H1 (cell line): ENCODE measurements at regions not wholly inside any gene's neighbourhood (a gene's known extent, or its start where the extent isn't known, plus 50 kb on each side); places are given as distances from the start of the nearest gene placed in this dataset.

ENCODE experiments used
- CTCF ChIA-PET: fragments of 300-600 bp; sonication (Branson Sonifier 250); formaldehyde crosslinking; loops from one replicate; lab custom pipeline; 2021; ENCODE audit not compliant: partially characterized antibody; lab: Charles Lee
- POLR2A ChIA-PET: fragments of 300-600 bp; sonication (Branson Sonifier 250); formaldehyde crosslinking; loops from one replicate; lab custom pipeline; 2021; ENCODE audit warnings: inconsistent platforms; ENCODE audit not compliant: partially characterized antibody; lab: Charles Lee
- DNase-seq, 2 experiments: peaks; one replicate each; pipeline versions ENCODE4 v3.0.0 to v3.0.0-alpha.2; 2010 to 2022; ENCODE audit warnings: low spot score in 2 of 2, low read depth in 1 of 2, mixed read lengths in 1 of 2
- FAIRE-seq: peaks from 2 replicates; lab custom pipeline; 2011; peaks lifted over from hg19 to GRCh38; lab: Jason Lieb, UNC
- H2AFZ ChIP-seq: 2 replicates; pipeline ENCODE4 v1.8.1; 2012; ENCODE audit warnings: low read length, inconsistent platforms
- H2AK5ac ChIP-seq: 2 replicates; pipeline ENCODE4 v1.6.1; 2013; ENCODE audit warnings: low read depth, low read length
- H2BK120ac ChIP-seq: replicated peaks from 2 replicates; pipeline ENCODE3; 2013; ENCODE audit warnings: low read depth, low read length, inconsistent platforms
- H2BK12ac ChIP-seq: 2 replicates; pipeline ENCODE4 v1.6.1; 2013; ENCODE audit warnings: low read depth, low read length
- H2BK15ac ChIP-seq: 2 replicates; pipeline ENCODE4 v1.6.1; 2013; ENCODE audit warnings: low read length
- H2BK20ac ChIP-seq: 2 replicates; pipeline ENCODE4 v1.6.1; 2013; ENCODE audit warnings: low read length
- H2BK5ac ChIP-seq: 2 replicates; pipeline ENCODE4 v1.6.1; 2013; ENCODE audit warnings: low read depth, low read length
- H3K14ac ChIP-seq: 2 replicates; pipeline ENCODE4 v1.6.1; 2013; ENCODE audit warnings: inconsistent platforms; ENCODE audit not compliant: insufficient read length
- H3K18ac ChIP-seq: 2 replicates; pipeline ENCODE4 v1.6.1; 2013; ENCODE audit warnings: low read length; ENCODE audit errors: extremely low read depth
- H3K23ac ChIP-seq: 2 replicates; pipeline ENCODE4 v1.6.1; 2013; ENCODE audit warnings: inconsistent platforms; ENCODE audit not compliant: insufficient read length
- H3K23me2 ChIP-seq: 2 replicates; pipeline ENCODE4 v1.6.1; 2013; ENCODE audit warnings: low read depth, low read length
- H3K27ac ChIP-seq: 2 replicates; pipeline ENCODE4 v1.6.1; 2011; ENCODE audit warnings: low read depth, low read length, inconsistent platforms
- H3K27me3 ChIP-seq, 4 experiments: replicated peaks in 1 of 4; 1 replicate in 1 of 4; 2 replicates in 3 of 4; pipeline versions ENCODE4 v1.6.1 to v1.8.1; 2011 to 2013; ENCODE audit warnings: low read length in 3 of 4, mild to moderate bottlenecking in 3 of 4, inconsistent platforms in 2 of 4, mixed read lengths in 2 of 4, moderate library complexity in 1 of 4; ENCODE audit not compliant: control insufficient read depth in 3 of 4, insufficient read depth in 3 of 4; ENCODE audit errors: extremely low read depth in 1 of 4
- H3K36me3 ChIP-seq, 4 experiments: 2 replicates each; pipeline versions ENCODE4 v1.6.1 to v1.8.1; 2011 to 2013; ENCODE audit warnings: mild to moderate bottlenecking in 4 of 4, low read length in 3 of 4, moderate library complexity in 2 of 4, control low read depth in 1 of 4, inconsistent platforms in 1 of 4; ENCODE audit not compliant: insufficient read depth in 4 of 4, control insufficient read depth in 2 of 4
- H3K4ac ChIP-seq: replicated peaks from 2 replicates; pipeline ENCODE3; 2013; ENCODE audit warnings: low read length, low read depth, mixed read lengths, inconsistent platforms; ENCODE audit not compliant: insufficient read length
- H3K4me1 ChIP-seq, 4 experiments: replicated peaks in 1 of 4; 1 replicate in 1 of 4; 2 replicates in 3 of 4; pipeline versions ENCODE4 v1.6.1 to v1.8.1; 2011 to 2013; ENCODE audit warnings: low read length in 3 of 4, inconsistent platforms in 2 of 4, mixed read lengths in 1 of 4; ENCODE audit not compliant: insufficient read depth in 4 of 4, control insufficient read depth in 3 of 4
- H3K4me2 ChIP-seq, 2 experiments: 2 replicates each; pipeline versions ENCODE4 v1.6.1 to v1.8.1; 2011 to 2013; ENCODE audit warnings: low read depth in 2 of 2, low read length in 2 of 2, control low read depth in 1 of 2, inconsistent platforms in 1 of 2, mild to moderate bottlenecking in 1 of 2; ENCODE audit not compliant: insufficient read depth in 1 of 2
- H3K4me3 ChIP-seq, 4 experiments: fragments of 200-600, 300-600 bp in 1 of 4; sonication (generic), shearing (Covaris generic), sonication (Bioruptor Twin) in 1 of 4; 2 replicates each; pipeline versions ENCODE4 v1.5.1 to v1.8.1; 2011 to 2016; ENCODE audit warnings: low read length in 4 of 4, low read depth in 3 of 4, control low read depth in 2 of 4, inconsistent platforms in 2 of 4, mild to moderate bottlenecking in 2 of 4, mixed read lengths in 1 of 4, moderate library complexity in 1 of 4; ENCODE audit not compliant: insufficient read depth in 2 of 4; ENCODE audit errors: extremely low read depth in 1 of 4
- H3K56ac ChIP-seq: replicated peaks from 2 replicates; pipeline ENCODE3; 2013; ENCODE audit warnings: low read depth, mild to moderate bottlenecking, mixed read lengths, low read length, inconsistent platforms; ENCODE audit not compliant: insufficient read length
- H3K79me1 ChIP-seq: 2 replicates; pipeline ENCODE4 v1.6.1; 2013; ENCODE audit warnings: low read depth, low read length, control low read depth
- H3K79me2 ChIP-seq, 2 experiments: 2 replicates each; pipeline versions ENCODE4 v1.6.1 to v1.8.1; 2012 to 2013; ENCODE audit warnings: low read length in 2 of 2, mild to moderate bottlenecking in 2 of 2, inconsistent platforms in 1 of 2; ENCODE audit not compliant: insufficient read depth in 2 of 2, control insufficient read depth in 1 of 2
- H3K9ac ChIP-seq, 4 experiments: replicated peaks in 1 of 4; 1 replicate in 1 of 4; 2 replicates in 3 of 4; pipeline versions ENCODE4 v1.6.1 to v1.8.1; 2011 to 2013; ENCODE audit warnings: low read depth in 3 of 4, low read length in 3 of 4, control low read depth in 2 of 4, mild to moderate bottlenecking in 2 of 4, moderate library complexity in 2 of 4, inconsistent platforms in 1 of 4; ENCODE audit errors: extremely low read depth in 1 of 4
- H3K9me3 ChIP-seq, 2 experiments: 2 replicates each; pipeline versions ENCODE4 v1.6.1 to v1.8.1; 2012 to 2013; ENCODE audit warnings: mild to moderate bottlenecking in 2 of 2, moderate library complexity in 2 of 2, control low read depth in 1 of 2, inconsistent platforms in 1 of 2, low read depth in 1 of 2, low read length in 1 of 2, mixed read lengths in 1 of 2; ENCODE audit not compliant: insufficient read depth in 2 of 2
- H4K20me1 ChIP-seq, 2 experiments: replicated peaks in 1 of 2; 2 replicates each; pipeline versions ENCODE3 to v1.8.1; 2011 to 2013; ENCODE audit warnings: inconsistent platforms in 2 of 2, low read length in 2 of 2, mild to moderate bottlenecking in 1 of 2; ENCODE audit not compliant: insufficient read depth in 2 of 2, control insufficient read depth in 1 of 2
- H4K5ac ChIP-seq: 2 replicates; pipeline ENCODE4 v1.6.1; 2013; ENCODE audit warnings: low read length, low read depth, mixed read lengths, inconsistent platforms; ENCODE audit not compliant: insufficient read length
- H4K8ac ChIP-seq: 2 replicates; pipeline ENCODE4 v1.8.0; 2013; ENCODE audit warnings: mild to moderate bottlenecking, moderate library complexity, low read length, inconsistent platforms; ENCODE audit not compliant: insufficient read depth; ENCODE audit errors: extremely low read depth
- H4K91ac ChIP-seq: replicated peaks from 2 replicates; pipeline ENCODE3; 2013; ENCODE audit warnings: low read length, mixed read lengths, inconsistent platforms; ENCODE audit not compliant: insufficient read length
- ATF2 ChIP-seq: IDR thresholded peaks from 2 replicates; pipeline ENCODE4 v1.6.1; 2012; ENCODE audit warnings: low read length, inconsistent platforms
- CTCF ChIP-seq, 3 experiments: IDR thresholded peaks; 1 replicate in 2 of 3; 2 replicates in 1 of 3; pipeline versions ENCODE4 v1.5.1 to v1.6.1; 2011; ENCODE audit warnings: low read length in 3 of 3, mild to moderate bottlenecking in 3 of 3, inconsistent platforms in 2 of 3, low read depth in 1 of 3, moderate library complexity in 1 of 3; ENCODE audit not compliant: insufficient read depth in 1 of 3; ENCODE audit errors: control extremely low read depth in 1 of 3
- EP300 ChIP-seq, 2 experiments: IDR thresholded peaks; 1 replicate in 1 of 2; 2 replicates in 1 of 2; pipeline ENCODE4 v1.6.1; 2011 to 2012; ENCODE audit warnings: low read depth in 2 of 2, low read length in 2 of 2, mild to moderate bottlenecking in 2 of 2, borderline replicate concordance in 1 of 2, inconsistent platforms in 1 of 2, moderate library complexity in 1 of 2
- KDM1A ChIP-seq: fragments of 200-600, 300-600 bp; sonication (generic); IDR thresholded peaks from 2 replicates; pipeline ENCODE4 v1.7.1; 2016; ENCODE audit warnings: mild to moderate bottlenecking, low read length, borderline replicate concordance
- MAFK ChIP-seq: IDR thresholded peaks from 2 replicates; pipeline ENCODE4 v1.6.1; 2012; ENCODE audit warnings: low read depth, mild to moderate bottlenecking, improper control_type of control experiment, low read length
- SAP30 ChIP-seq: fragments of 300-600 bp; sonication (generic); IDR thresholded peaks from 2 replicates; pipeline ENCODE4 v1.7.1; 2012; ENCODE audit warnings: low read length, moderate library complexity, mild to moderate bottlenecking, inconsistent platforms; ENCODE audit not compliant: insufficient read depth, insufficient replicate concordance
- USF2 ChIP-seq: IDR thresholded peaks from 2 replicates; pipeline ENCODE4 v1.6.1; 2011; ENCODE audit warnings: low read length, improper control_type of control experiment
- YY1 ChIP-seq: IDR thresholded peaks from 2 replicates; pipeline ENCODE4 v1.6.1; 2011; ENCODE audit warnings: low read depth, mild to moderate bottlenecking, low read length
- WGBS, 2 experiments: shearing (Covaris generic) in 1 of 2; methylation state at CpG; one replicate each; pipeline versions ENCODE4 v1.1.6 to v1.1.7; 2013 to 2015; ENCODE audit warnings: low lambda C conversion rate in 2 of 2, mixed read lengths in 2 of 2, inconsistent platforms in 1 of 2, low coverage in 1 of 2, missing lambda C conversion rate in 1 of 2; ENCODE audit not compliant: insufficient replicate concordance in 2 of 2, insufficient coverage in 1 of 2, insufficient read length in 1 of 2; ENCODE audit errors: extremely low coverage in 1 of 2, missing lambda C conversion rate in 1 of 2; 5-methylcytosine and 5-hydroxymethylcytosine counted together

GRCh38 chr10:10630281-10630680 is 387.4 kb upstream of the CELF2 start:
- no peak overlapping the region for H4K8ac ChIP-seq
- H3K36me3 ChIP-seq: no peaks in the 10 kb centered on the region
- H3K18ac ChIP-seq: no peak overlapping the region
- no peak overlapping the region for H3K4me3 ChIP-seq
- ChIA-PET CTCF (interaction anchor here (0.6 kb wide), 1 partner anchor 9 kb away, joined by 3 read pairs; no protein-coding TSS in a partner anchor), POLR2A (no interaction called here)
- no peak overlapping the region for H2BK12ac ChIP-seq
- no peak overlapping the region for H2AFZ ChIP-seq
- no peak overlapping the region for H3K27ac ChIP-seq
- H3K23ac ChIP-seq: no peak overlapping the region
- H4K5ac ChIP-seq: no peak overlapping the region
- no peaks in the 10 kb centered on the region for H3K27me3 ChIP-seq
- no peak overlapping the region for H3K4me2 ChIP-seq
- no peak overlapping the region for H3K56ac ChIP-seq
- no peaks in the 10 kb centered on the region for H3K79me1 ChIP-seq
- H2BK15ac ChIP-seq: no peak overlapping the region
- H3K4ac ChIP-seq: no peak overlapping the region
- no peak overlapping the region for H3K9ac ChIP-seq
- H2BK120ac ChIP-seq: no peak overlapping the region
- no peak overlapping the region for H2BK20ac ChIP-seq
- no peak overlapping the region for H3K14ac ChIP-seq
- no peaks in the 10 kb centered on the region for H4K20me1 ChIP-seq
- FAIRE-seq (no peak), DNase-seq (no peak)
- no peak overlapping the region for H2AK5ac ChIP-seq
- no peaks in the 10 kb centered on the region for H3K79me2 ChIP-seq
- no peaks in the 10 kb centered on the region for H3K23me2 ChIP-seq
- H3K4me1 ChIP-seq: no peaks in the 10 kb centered on the region
- H2BK5ac ChIP-seq: no peak overlapping the region
- 79% methylated on average over 3 of the region's 3 CpGs; no CpG with 5 or more reads in 1 of the 2 experiments for WGBS, 2 experiments
- no peak overlapping the region for H4K91ac ChIP-seq
- no peaks in the 10 kb centered on the region for H3K9me3 ChIP-seq
- no peak for TF ChIP-seq ATF2
- no peak for TF ChIP-seq EP300 (IDR thresholded peaks at IDR 0.05; ENCODE audit: borderline replicate concordance in 1 of 2, low read depth in 2 of 2, low read length in 2 of 2)
- no peak for TF ChIP-seq MAFK
- TF ChIP-seq USF2: no peak
- TF ChIP-seq SAP30: no peak
- TF ChIP-seq YY1: no peak
- TF ChIP-seq KDM1A: no peak
- TF ChIP-seq CTCF (IDR thresholded peaks at IDR 0.05; ENCODE audit: control extremely low read depth in 1 of 3, insufficient read depth in 1 of 3, low read depth in 1 of 3, low read length in 3 of 3): no peak
